ENCODE measurements at regions not wholly inside any gene's neighbourhood (a gene's known extent, or its start where the extent isn't known, plus 50 kb on each side); places are given as distances from the start of the nearest gene placed in this dataset.

GRCh38 chr2:240208631-240209211, 68.3 kb upstream of the OTOS start:
- DNase-seq (ENCODE audit: low read depth), result no peak

GRCh38 chr2:240209493-240209892, 69.0 kb upstream of the OTOS start:
- DNase-seq (ENCODE audit: low read depth), result no peak

GRCh38 chr2:240210198-240210965, 69.9 kb upstream of the OTOS start:
- no peak for DNase-seq (ENCODE audit: low read depth)

GRCh38 chr2:240211096-240211495, 70.6 kb upstream of the OTOS start:
- DNase-seq (ENCODE audit: low read depth), result no peak

- DNase-seq (ENCODE audit: low read depth), result no peak
These were observed 71.4 kb upstream of the OTOS start for GRCh38 chr2:240211598-240212424.

- no peak for DNase-seq (ENCODE audit: low read depth)
These were observed 72.2 kb upstream of the OTOS start for GRCh38 chr2:240212425-240213225.

- DNase-seq (ENCODE audit: low read depth), result no peak
These were observed 72.7 kb upstream of the OTOS start for GRCh38 chr2:240213226-240213475.

- no peak for DNase-seq (ENCODE audit: low read depth)
These were observed 73.3 kb upstream of the OTOS start for GRCh38 chr2:240213476-240214421.

GRCh38 chr2:240214790-240215675, 74.6 kb upstream of the OTOS start:
- DNase-seq (ENCODE audit: low read depth), result no peak

GRCh38 chr2:240215676-240216051, 75.2 kb upstream of the OTOS start:
- no peak for DNase-seq (ENCODE audit: low read depth)

GRCh38 chr2:240216167-240216566, 75.7 kb upstream of the OTOS start:
- DNase-seq (ENCODE audit: low read depth), result no peak

GRCh38 chr2:240217431-240218301, 77.2 kb upstream of the OTOS start:
- no peak for DNase-seq (ENCODE audit: low read depth)

- no peak for DNase-seq (ENCODE audit: low read depth)
These were observed 78.9 kb upstream of the OTOS start for GRCh38 chr2:240219208-240219890.

GRCh38 chr2:240220371-240220770, 79.9 kb upstream of the OTOS start:
- no peak for DNase-seq (ENCODE audit: low read depth)

GRCh38 chr2:240223631-240224030, 83.2 kb upstream of the OTOS start:
- DNase-seq (ENCODE audit: low read depth), result no peak

GRCh38 chr2:240224676-240225075, 84.2 kb upstream of the OTOS start:
- DNase-seq (ENCODE audit: low read depth), result no peak

- no peak for DNase-seq (ENCODE audit: low read depth)
These were observed 84.7 kb upstream of the OTOS start for GRCh38 chr2:240225131-240225530.
